H1 (cell line): ENCODE measurements at regions not wholly inside any gene's neighbourhood (a gene's known extent, or its start where the extent isn't known, plus 50 kb on each side); places are given as distances from the start of the nearest gene placed in this dataset.

Experiments
- CTCF ChIA-PET: fragments of 300-600 bp; sonication (Branson Sonifier 250); formaldehyde crosslinking; loops from one replicate; lab custom pipeline; 2021; ENCODE audit not compliant: partially characterized antibody; lab: Charles Lee
- POLR2A ChIA-PET: fragments of 300-600 bp; sonication (Branson Sonifier 250); formaldehyde crosslinking; loops from one replicate; lab custom pipeline; 2021; ENCODE audit warnings: inconsistent platforms; ENCODE audit not compliant: partially characterized antibody; lab: Charles Lee
- DNase-seq, 2 experiments: peaks; one replicate each; pipeline versions ENCODE4 v3.0.0 to v3.0.0-alpha.2; 2010 to 2022; ENCODE audit warnings: low spot score in 2 of 2, low read depth in 1 of 2, mixed read lengths in 1 of 2
- FAIRE-seq: peaks from 2 replicates; lab custom pipeline; 2011; peaks lifted over from hg19 to GRCh38; lab: Jason Lieb, UNC
- H2AFZ ChIP-seq: 2 replicates; pipeline ENCODE4 v1.8.1; 2012; ENCODE audit warnings: low read length, inconsistent platforms
- H2AK5ac ChIP-seq: 2 replicates; pipeline ENCODE4 v1.6.1; 2013; ENCODE audit warnings: low read depth, low read length
- H2BK120ac ChIP-seq: replicated peaks from 2 replicates; pipeline ENCODE3; 2013; ENCODE audit warnings: low read depth, low read length, inconsistent platforms
- H2BK12ac ChIP-seq: 2 replicates; pipeline ENCODE4 v1.6.1; 2013; ENCODE audit warnings: low read depth, low read length
- H2BK15ac ChIP-seq: 2 replicates; pipeline ENCODE4 v1.6.1; 2013; ENCODE audit warnings: low read length
- H2BK20ac ChIP-seq: 2 replicates; pipeline ENCODE4 v1.6.1; 2013; ENCODE audit warnings: low read length
- H2BK5ac ChIP-seq: 2 replicates; pipeline ENCODE4 v1.6.1; 2013; ENCODE audit warnings: low read depth, low read length
- H3K14ac ChIP-seq: 2 replicates; pipeline ENCODE4 v1.6.1; 2013; ENCODE audit warnings: inconsistent platforms; ENCODE audit not compliant: insufficient read length
- H3K18ac ChIP-seq: 2 replicates; pipeline ENCODE4 v1.6.1; 2013; ENCODE audit warnings: low read length; ENCODE audit errors: extremely low read depth
- H3K23ac ChIP-seq: 2 replicates; pipeline ENCODE4 v1.6.1; 2013; ENCODE audit warnings: inconsistent platforms; ENCODE audit not compliant: insufficient read length
- H3K23me2 ChIP-seq: 2 replicates; pipeline ENCODE4 v1.6.1; 2013; ENCODE audit warnings: low read depth, low read length
- H3K27ac ChIP-seq: 2 replicates; pipeline ENCODE4 v1.6.1; 2011; ENCODE audit warnings: low read depth, low read length, inconsistent platforms
- H3K27me3 ChIP-seq, 4 experiments: replicated peaks in 1 of 4; 1 replicate in 1 of 4; 2 replicates in 3 of 4; pipeline versions ENCODE4 v1.6.1 to v1.8.1; 2011 to 2013; ENCODE audit warnings: low read length in 3 of 4, mild to moderate bottlenecking in 3 of 4, inconsistent platforms in 2 of 4, mixed read lengths in 2 of 4, moderate library complexity in 1 of 4; ENCODE audit not compliant: control insufficient read depth in 3 of 4, insufficient read depth in 3 of 4; ENCODE audit errors: extremely low read depth in 1 of 4
- H3K36me3 ChIP-seq, 4 experiments: 2 replicates each; pipeline versions ENCODE4 v1.6.1 to v1.8.1; 2011 to 2013; ENCODE audit warnings: mild to moderate bottlenecking in 4 of 4, low read length in 3 of 4, moderate library complexity in 2 of 4, control low read depth in 1 of 4, inconsistent platforms in 1 of 4; ENCODE audit not compliant: insufficient read depth in 4 of 4, control insufficient read depth in 2 of 4
- H3K4ac ChIP-seq: replicated peaks from 2 replicates; pipeline ENCODE3; 2013; ENCODE audit warnings: low read length, low read depth, mixed read lengths, inconsistent platforms; ENCODE audit not compliant: insufficient read length
- H3K4me1 ChIP-seq, 4 experiments: replicated peaks in 1 of 4; 1 replicate in 1 of 4; 2 replicates in 3 of 4; pipeline versions ENCODE4 v1.6.1 to v1.8.1; 2011 to 2013; ENCODE audit warnings: low read length in 3 of 4, inconsistent platforms in 2 of 4, mixed read lengths in 1 of 4; ENCODE audit not compliant: insufficient read depth in 4 of 4, control insufficient read depth in 3 of 4
- H3K4me2 ChIP-seq, 2 experiments: 2 replicates each; pipeline versions ENCODE4 v1.6.1 to v1.8.1; 2011 to 2013; ENCODE audit warnings: low read depth in 2 of 2, low read length in 2 of 2, control low read depth in 1 of 2, inconsistent platforms in 1 of 2, mild to moderate bottlenecking in 1 of 2; ENCODE audit not compliant: insufficient read depth in 1 of 2
- H3K4me3 ChIP-seq, 4 experiments: fragments of 200-600, 300-600 bp in 1 of 4; sonication (generic), shearing (Covaris generic), sonication (Bioruptor Twin) in 1 of 4; 2 replicates each; pipeline versions ENCODE4 v1.5.1 to v1.8.1; 2011 to 2016; ENCODE audit warnings: low read length in 4 of 4, low read depth in 3 of 4, control low read depth in 2 of 4, inconsistent platforms in 2 of 4, mild to moderate bottlenecking in 2 of 4, mixed read lengths in 1 of 4, moderate library complexity in 1 of 4; ENCODE audit not compliant: insufficient read depth in 2 of 4; ENCODE audit errors: extremely low read depth in 1 of 4
- H3K56ac ChIP-seq: replicated peaks from 2 replicates; pipeline ENCODE3; 2013; ENCODE audit warnings: low read depth, mild to moderate bottlenecking, mixed read lengths, low read length, inconsistent platforms; ENCODE audit not compliant: insufficient read length
- H3K79me1 ChIP-seq: 2 replicates; pipeline ENCODE4 v1.6.1; 2013; ENCODE audit warnings: low read depth, low read length, control low read depth
- H3K79me2 ChIP-seq, 2 experiments: 2 replicates each; pipeline versions ENCODE4 v1.6.1 to v1.8.1; 2012 to 2013; ENCODE audit warnings: low read length in 2 of 2, mild to moderate bottlenecking in 2 of 2, inconsistent platforms in 1 of 2; ENCODE audit not compliant: insufficient read depth in 2 of 2, control insufficient read depth in 1 of 2
- H3K9ac ChIP-seq, 4 experiments: replicated peaks in 1 of 4; 1 replicate in 1 of 4; 2 replicates in 3 of 4; pipeline versions ENCODE4 v1.6.1 to v1.8.1; 2011 to 2013; ENCODE audit warnings: low read depth in 3 of 4, low read length in 3 of 4, control low read depth in 2 of 4, mild to moderate bottlenecking in 2 of 4, moderate library complexity in 2 of 4, inconsistent platforms in 1 of 4; ENCODE audit errors: extremely low read depth in 1 of 4
- H3K9me3 ChIP-seq, 2 experiments: 2 replicates each; pipeline versions ENCODE4 v1.6.1 to v1.8.1; 2012 to 2013; ENCODE audit warnings: mild to moderate bottlenecking in 2 of 2, moderate library complexity in 2 of 2, control low read depth in 1 of 2, inconsistent platforms in 1 of 2, low read depth in 1 of 2, low read length in 1 of 2, mixed read lengths in 1 of 2; ENCODE audit not compliant: insufficient read depth in 2 of 2
- H4K20me1 ChIP-seq, 2 experiments: replicated peaks in 1 of 2; 2 replicates each; pipeline versions ENCODE3 to v1.8.1; 2011 to 2013; ENCODE audit warnings: inconsistent platforms in 2 of 2, low read length in 2 of 2, mild to moderate bottlenecking in 1 of 2; ENCODE audit not compliant: insufficient read depth in 2 of 2, control insufficient read depth in 1 of 2
- H4K5ac ChIP-seq: 2 replicates; pipeline ENCODE4 v1.6.1; 2013; ENCODE audit warnings: low read length, low read depth, mixed read lengths, inconsistent platforms; ENCODE audit not compliant: insufficient read length
- H4K8ac ChIP-seq: 2 replicates; pipeline ENCODE4 v1.8.0; 2013; ENCODE audit warnings: mild to moderate bottlenecking, moderate library complexity, low read length, inconsistent platforms; ENCODE audit not compliant: insufficient read depth; ENCODE audit errors: extremely low read depth
- H4K91ac ChIP-seq: replicated peaks from 2 replicates; pipeline ENCODE3; 2013; ENCODE audit warnings: low read length, mixed read lengths, inconsistent platforms; ENCODE audit not compliant: insufficient read length
- BRCA1 ChIP-seq: IDR thresholded peaks from 2 replicates; pipeline ENCODE4 v1.6.1; 2012; ENCODE audit warnings: low read depth, low read length, improper control_type of control experiment
- GTF2F1 ChIP-seq: IDR thresholded peaks from 2 replicates; pipeline ENCODE4 v1.6.1; 2012; ENCODE audit warnings: low read depth, low read length, improper control_type of control experiment, borderline replicate concordance
- HDAC2 ChIP-seq, 2 experiments: fragments of 300-600 bp in 1 of 2; sonication (generic) in 1 of 2; IDR thresholded peaks; 2 replicates each; pipeline ENCODE4 v1.6.1; 2011 to 2012; ENCODE audit warnings: low read depth in 2 of 2, low read length in 2 of 2, mild to moderate bottlenecking in 2 of 2, moderate library complexity in 2 of 2, borderline replicate concordance in 1 of 2, inconsistent platforms in 1 of 2
- JUN ChIP-seq: IDR thresholded peaks from 2 replicates; pipeline ENCODE4 v1.6.1; 2011; ENCODE audit warnings: low read depth, mild to moderate bottlenecking, improper control_type of control experiment, low read length
- KDM4A ChIP-seq: IDR thresholded peaks from one replicate; pipeline ENCODE4 v1.7.1; 2012; ENCODE audit warnings: low read depth, mild to moderate bottlenecking, moderate library complexity, low read length, inconsistent platforms; ENCODE audit not compliant: severe bottlenecking
- MAX ChIP-seq: IDR thresholded peaks from 2 replicates; pipeline ENCODE4 v1.6.1; 2012; ENCODE audit warnings: inconsistent platforms
- RBBP5 ChIP-seq: IDR thresholded peaks from 2 replicates; pipeline ENCODE4 v1.7.1; 2012; ENCODE audit warnings: low read depth, mild to moderate bottlenecking, inconsistent platforms, low read length, moderate library complexity, borderline replicate concordance
- SIN3A ChIP-seq, 2 experiments: IDR thresholded peaks in 1 of 2; conservative IDR thresholded peaks in 1 of 2; 2 replicates each; pipeline ENCODE4 v1.6.1; 2011 to 2012; ENCODE audit warnings: low read length in 2 of 2, improper control_type of control experiment in 1 of 2, low read depth in 1 of 2, mild to moderate bottlenecking in 1 of 2
- SP1 ChIP-seq: IDR thresholded peaks from 2 replicates; pipeline ENCODE4 v1.6.1; 2011; ENCODE audit warnings: low read depth, low read length
- TAF7 ChIP-seq: optimal IDR thresholded peaks from 2 replicates; pipeline ENCODE3; 2011; ENCODE audit warnings: low read depth, mild to moderate bottlenecking, inconsistent platforms, low read length, moderate library complexity, borderline replicate concordance
- TBP ChIP-seq: IDR thresholded peaks from 2 replicates; pipeline ENCODE4 v1.6.1; 2011; ENCODE audit warnings: low read depth, low read length, improper control_type of control experiment
- TCF12 ChIP-seq: IDR thresholded peaks from 2 replicates; pipeline ENCODE4 v1.6.1; 2011; ENCODE audit warnings: low read depth, mild to moderate bottlenecking, low read length
- TEAD4 ChIP-seq: IDR thresholded peaks from 2 replicates; pipeline ENCODE4 v1.6.1; 2012; ENCODE audit warnings: low read depth, low read length, inconsistent platforms, mixed read lengths
- WGBS, 2 experiments: shearing (Covaris generic) in 1 of 2; methylation state at CpG; one replicate each; pipeline versions ENCODE4 v1.1.6 to v1.1.7; 2013 to 2015; ENCODE audit warnings: low lambda C conversion rate in 2 of 2, mixed read lengths in 2 of 2, inconsistent platforms in 1 of 2, low coverage in 1 of 2, missing lambda C conversion rate in 1 of 2; ENCODE audit not compliant: insufficient replicate concordance in 2 of 2, insufficient coverage in 1 of 2, insufficient read length in 1 of 2; ENCODE audit errors: extremely low coverage in 1 of 2, missing lambda C conversion rate in 1 of 2; 5-methylcytosine and 5-hydroxymethylcytosine counted together

DNA sequence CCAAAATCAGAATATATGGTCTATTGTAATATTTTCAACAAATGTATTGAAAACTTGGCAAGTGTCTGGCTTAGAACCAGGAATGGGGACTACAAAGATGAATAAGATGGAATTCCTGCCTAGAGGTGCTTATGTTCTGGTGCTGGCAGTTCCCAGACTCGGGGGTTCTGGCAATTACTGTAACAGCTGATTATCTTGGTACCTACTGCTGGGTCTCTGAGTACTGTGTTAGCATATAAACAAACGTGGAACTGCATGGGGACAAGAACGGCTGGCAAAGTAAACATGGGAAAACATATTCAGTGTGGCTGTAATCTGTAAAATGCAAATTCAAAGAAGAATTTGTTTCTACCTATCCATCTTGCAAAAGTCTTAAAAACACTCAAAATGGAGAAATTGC is 89.9 kb downstream of the SLC24A2 start:
- H4K20me1 ChIP-seq, result no peaks in the 10 kb centered on the region
- H2AK5ac ChIP-seq, result no peak overlapping the region
- no peaks in the 10 kb centered on the region for H3K27me3 ChIP-seq
- H4K91ac ChIP-seq, result no peak overlapping the region
- no peaks in the 10 kb centered on the region for H3K79me2 ChIP-seq
- no peak overlapping the region for H3K18ac ChIP-seq
- H3K4ac ChIP-seq, result no peak overlapping the region
- no peak overlapping the region for H4K5ac ChIP-seq
- H3K4me1 ChIP-seq, result peaks cover 0 to 22% (median 10%) of the 10 kb centered on the region in 4 experiments; a peak in 6 of 7 replicates
- 0 out of 2 replicates have a peak overlapping the region, but pooled peaks have one; percentile 42 for H2BK12ac ChIP-seq
- WGBS, 2 experiments, result 26% methylated on average over 3 of the region's 3 CpGs; no CpG with 5 or more reads in 1 of the 2 experiments
- ChIA-PET CTCF (no interaction called here), POLR2A (no interaction called here)
- no peak overlapping the region for H2AFZ ChIP-seq
- H3K4me2 ChIP-seq, result peak overlapping the region in 1 of 2 experiments; percentile 0; a peak in 2 of 4 replicates
- H3K36me3 ChIP-seq, result peaks cover 0 to 6% (median 0%) of the 10 kb centered on the region in 4 experiments; a peak in 1 of 8 replicates
- H3K9me3 ChIP-seq, result peaks cover 7 to 8% of the 10 kb centered on the region in 2 experiments; a peak in 3 of 4 replicates
- peak; percentile 73 for FAIRE-seq
- H2BK5ac ChIP-seq, result peak overlapping the region; percentile 17; the same call in 1 of the 2 replicates
- no peak overlapping the region for H4K8ac ChIP-seq
- H3K4me3 ChIP-seq, result no peak overlapping the region
- H2BK15ac ChIP-seq, result no peak overlapping the region
- no peaks in the 10 kb centered on the region for H3K79me1 ChIP-seq
- H3K56ac ChIP-seq, result no peak overlapping the region
- H3K23me2 ChIP-seq, result no peaks in the 10 kb centered on the region
- no peak overlapping the region for H3K27ac ChIP-seq
- no peak overlapping the region for H3K23ac ChIP-seq
- H2BK20ac ChIP-seq, result peak overlapping the region; percentile 92; the same call in 1 of the 2 replicates
- no peak overlapping the region for H3K14ac ChIP-seq
- no peak for DNase-seq
- no peak overlapping the region for H2BK120ac ChIP-seq
- no peak overlapping the region for H3K9ac ChIP-seq
- no peak for TF ChIP-seq TAF7
- 0 out of 4 replicates have a peak, but pooled peaks of 1 of the 2 experiments have one; percentile 24 for TF ChIP-seq SIN3A (conservative IDR thresholded peaks at IDR 0.05 in 1 of 2, IDR thresholded peaks at IDR 0.05 in 1 of 2; ENCODE audit: low read depth in 1 of 2, low read length in 2 of 2)
- no peak for TF ChIP-seq KDM4A
- no peak for TF ChIP-seq RBBP5
- no peak for TF ChIP-seq JUN
- TF ChIP-seq TEAD4, result 0 out of 2 replicates have a peak, but pooled peaks have one; percentile 44
- TF ChIP-seq HDAC2 (IDR thresholded peaks at IDR 0.05; ENCODE audit: borderline replicate concordance in 1 of 2, low read depth in 2 of 2, low read length in 2 of 2), result peak in 1 of 2 experiments; percentile 24; a peak in 1 of 4 replicates
- no peak for TF ChIP-seq MAX
- TF ChIP-seq TCF12, result 0 out of 2 replicates have a peak, but pooled peaks have one; percentile 42
- no peak for TF ChIP-seq GTF2F1
- TF ChIP-seq SP1, result no peak; the same call in 1 of the 2 replicates
- TF ChIP-seq TBP, result no peak
- no peak for TF ChIP-seq BRCA1
